A673 (cell line): ENCODE measurements at regions not wholly inside any gene's neighbourhood (a gene's known extent, or its start where the extent isn't known, plus 50 kb on each side); places are given as distances from the start of the nearest gene placed in this dataset.

Experiments
- BruUV-seq: library from RNA; stranded (reverse); fragments of 400-500 nt; replicated peaks from 2 replicates; lab custom pipeline; 2021; lab: Mats Ljungman, UMichigan
- CTCF ChIA-PET: fragments of 300-600 bp; sonication (Branson Sonifier 250); formaldehyde crosslinking; loops from one replicate; lab custom pipeline; 2022; ENCODE audit warnings: antibody characterized with exemption; lab: Charles Lee
- POLR2A ChIA-PET: fragments of 300-600 bp; sonication (Branson Sonifier 250); formaldehyde crosslinking; loops from one replicate; lab custom pipeline; 2022; ENCODE audit warnings: antibody characterized with exemption; ENCODE audit not compliant: low non-redundant PET; lab: Charles Lee
- DNase-seq: peaks from one replicate; pipeline ENCODE4 v3.0.0-alpha.2; 2015; ENCODE audit warnings: low spot score
- H3K27ac ChIP-seq: fragments of 200-600 bp; sonication (generic); 2 replicates; pipeline ENCODE4 v1.5.1; 2016; ENCODE audit warnings: mixed run types, low read depth, mild to moderate bottlenecking, mixed read lengths, antibody characterized with exemption, low read length; ENCODE audit not compliant: poor library complexity, severe bottlenecking
- H3K27me3 ChIP-seq: fragments of 200-600 bp; sonication (generic); replicated peaks from 2 replicates; pipeline ENCODE4 v1.6.1; 2017; ENCODE audit warnings: mixed run types, low read depth, mild to moderate bottlenecking, mixed read lengths, antibody characterized with exemption, low read length; ENCODE audit not compliant: insufficient read depth, poor library complexity
- H3K36me3 ChIP-seq: fragments of 200-600 bp; sonication (generic); 2 replicates; pipeline ENCODE4 v1.6.1; 2016; ENCODE audit warnings: mixed run types, mild to moderate bottlenecking, mixed read lengths, antibody characterized with exemption, low read length; ENCODE audit not compliant: insufficient read depth, poor library complexity, severe bottlenecking
- H3K4me1 ChIP-seq: fragments of 200-600 bp; sonication (generic); 2 replicates; pipeline ENCODE4 v1.6.1; 2017; ENCODE audit warnings: mixed run types, mild to moderate bottlenecking, mixed read lengths, antibody characterized with exemption, low read length; ENCODE audit not compliant: insufficient read depth, poor library complexity, severe bottlenecking
- H3K4me3 ChIP-seq: fragments of 200-600 bp; sonication (generic); 2 replicates; pipeline ENCODE4 v1.5.1; 2016; ENCODE audit warnings: low read depth, mixed run types, mild to moderate bottlenecking, mixed read lengths, low read length; ENCODE audit not compliant: poor library complexity, severe bottlenecking
- H3K9me3 ChIP-seq: fragments of 200-600 bp; sonication (generic); 2 replicates; pipeline ENCODE4 v1.6.1; 2016; ENCODE audit warnings: mixed run types, low read depth, mild to moderate bottlenecking, mixed read lengths, antibody characterized with exemption, low read length; ENCODE audit not compliant: poor library complexity, severe bottlenecking
- CTCF ChIP-seq: fragments of 300-800, 200-600 bp; sonication (generic); conservative IDR thresholded peaks from 2 replicates; pipeline ENCODE4 v1.5.1; 2017; ENCODE audit warnings: low read depth, mild to moderate bottlenecking, antibody characterized with exemption, low read length, moderate library complexity, mixed read lengths
- EZH2 ChIP-seq: fragments of 200-600 bp; sonication (generic); IDR thresholded peaks from 2 replicates; pipeline ENCODE4 v1.6.1; 2017; ENCODE audit warnings: borderline replicate concordance, low read depth, mild to moderate bottlenecking, mixed read lengths, antibody characterized with exemption, low read length; ENCODE audit not compliant: poor library complexity, severe bottlenecking
- intact Hi-C: fragments of 100-400 bp; cut with micrococcal nuclease; formaldehyde crosslinking; loops from one replicate; pipeline ENCODE4 v1.10.0; 2022; ENCODE audit not compliant: unreplicated experiment

- no peak overlapping the region for H3K4me3 ChIP-seq
- no peaks in the 10 kb centered on the region for H3K27me3 ChIP-seq
- CTCF ChIA-PET, result no interaction called here
- H3K27ac ChIP-seq, result no peak overlapping the region
- peaks cover 13% of the 10 kb centered on the region for H3K4me1 ChIP-seq
- no peaks in the 10 kb centered on the region for H3K36me3 ChIP-seq
- no peaks in the 10 kb centered on the region for H3K9me3 ChIP-seq
- TF ChIP-seq EZH2 (no peak), CTCF (no peak)
- POLR2A ChIA-PET, result no interaction called here
- DNase-seq, result no peak
- intact Hi-C loops, result no loop called here
- no TSS peak for BruUV-seq
Observed at GRCh38 chr22:48520207-48520606, 1307.5 kb downstream of the BRD1 start.

DNA sequence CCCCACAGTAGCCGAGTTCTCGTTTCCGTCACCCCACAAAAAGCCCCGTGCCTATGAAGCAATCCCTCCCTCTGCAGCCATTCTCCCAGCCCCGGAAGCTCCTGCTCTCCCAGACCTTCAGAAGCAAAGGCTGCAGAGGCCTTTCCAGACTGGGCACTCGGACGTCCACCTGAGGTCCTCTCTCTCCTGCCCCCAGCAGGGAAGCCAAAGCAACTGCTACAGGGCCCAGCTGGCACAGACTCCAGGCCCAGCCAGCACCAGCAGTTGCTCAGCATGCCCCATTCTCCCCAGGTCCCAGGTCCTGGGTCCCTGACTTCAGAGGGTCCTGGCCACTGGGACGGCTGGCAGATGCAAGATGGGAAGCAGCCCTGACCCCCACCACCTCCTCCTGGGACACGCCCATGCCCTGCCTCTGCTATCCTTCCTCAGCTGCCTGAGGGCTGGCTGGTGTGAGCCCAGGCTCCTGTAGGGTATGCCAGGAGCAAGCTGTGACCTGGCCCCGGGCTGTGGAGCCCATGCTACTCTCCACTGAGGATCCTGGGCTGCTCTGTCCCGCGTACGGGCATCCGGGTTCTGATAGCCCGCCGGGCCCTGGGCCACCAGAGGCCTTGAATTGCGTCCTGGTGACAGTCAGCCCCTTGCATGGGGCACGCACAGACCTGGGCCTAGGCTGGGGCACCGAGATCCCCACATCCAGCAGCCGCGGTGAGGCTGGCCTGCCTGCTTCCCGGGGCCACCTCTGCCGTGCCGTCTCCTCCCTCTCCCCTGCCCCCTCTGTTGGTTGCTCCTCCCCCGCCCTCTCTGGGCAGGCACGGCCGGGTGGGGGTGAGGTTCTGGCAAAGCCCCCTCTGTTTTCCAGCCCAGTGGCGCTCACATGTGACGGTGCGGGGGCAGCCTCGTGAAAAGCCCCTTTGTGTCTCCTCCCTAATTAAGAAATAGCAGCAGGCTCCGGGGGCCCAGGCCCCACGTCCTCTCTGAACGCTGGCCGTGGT is 1310.3 kb downstream of the BRD1 start:
- TF ChIP-seq CTCF, result no peak
- no peak for TF ChIP-seq EZH2
- no peaks in the 10 kb centered on the region for H3K36me3 ChIP-seq
- POLR2A ChIA-PET, result no interaction called here
- H3K27me3 ChIP-seq, result no peaks in the 10 kb centered on the region
- CTCF ChIA-PET, result no interaction called here
- intact Hi-C loops, result no loop called here
- DNase-seq, result no peak
- peaks cover 13% of the 10 kb centered on the region for H3K4me1 ChIP-seq
- H3K9me3 ChIP-seq, result no peaks in the 10 kb centered on the region
- BruUV-seq, result no TSS peak
- no peak overlapping the region for H3K27ac ChIP-seq
- no peak overlapping the region for H3K4me3 ChIP-seq

DNA sequence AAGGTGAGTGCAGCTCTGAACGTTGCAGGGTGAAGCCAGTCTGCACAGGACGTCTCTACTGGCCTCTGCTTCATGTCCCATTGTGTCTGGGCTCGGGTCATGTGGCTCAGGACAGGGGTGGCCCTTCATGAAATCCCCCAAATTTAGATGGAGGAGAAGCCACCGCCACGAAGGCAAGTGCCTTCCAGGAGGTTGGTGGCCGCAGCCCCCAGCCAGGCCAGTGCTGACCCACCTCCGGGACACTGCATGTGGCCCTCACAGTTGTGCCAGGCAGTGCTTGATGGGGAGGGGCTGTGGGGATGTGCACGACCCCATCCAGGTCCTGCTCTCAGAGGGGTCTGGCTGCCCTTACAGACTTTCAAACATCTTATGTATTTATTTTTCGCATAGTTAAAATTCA is 1311.1 kb downstream of the BRD1 start:
- ChIA-PET POLR2A (no interaction called here), CTCF (no interaction called here)
- Histone ChIP-seq H3K27ac (no peak overlapping the region), H3K9me3 (no peaks in the 10 kb centered on the region), H3K4me3 (no peak overlapping the region), H3K4me1 (peaks cover 12% of the 10 kb centered on the region), H3K27me3 (no peaks in the 10 kb centered on the region), H3K36me3 (no peaks in the 10 kb centered on the region)
- TF ChIP-seq EZH2 (no peak), CTCF (no peak)
- BruUV-seq, result no TSS peak
- DNase-seq, result no peak
- intact Hi-C loops, result no loop called here
